GM23248 (cell line): ENCODE measurements at regions not wholly inside any gene's neighbourhood (a gene's known extent, or its start where the extent isn't known, plus 50 kb on each side); places are given as distances from the start of the nearest gene placed in this dataset.

ENCODE experiments used
- DNase-seq: peaks from one replicate; pipeline ENCODE4 v3.0.0-alpha.2; 2015
- H2AFZ ChIP-seq: fragments of 200-600 bp; sonication (generic); 2 replicates; pipeline ENCODE4 v1.6.1; 2016; ENCODE audit warnings: antibody characterized with exemption
- H3F3A ChIP-seq: fragments of 200-600 bp; sonication (generic); 2 replicates; pipeline ENCODE4 v1.6.1; 2016; ENCODE audit warnings: mild to moderate bottlenecking, antibody characterized with exemption, mixed run types; ENCODE audit not compliant: insufficient read depth
- H3K27ac ChIP-seq: fragments of 200-600 bp; sonication (generic); 2 replicates; pipeline ENCODE4 v1.5.1; 2016; ENCODE audit warnings: mild to moderate bottlenecking
- H3K27me3 ChIP-seq: fragments of 200-600 bp; sonication (generic); replicated peaks from 2 replicates; pipeline ENCODE4 v1.6.1; 2016; ENCODE audit warnings: mild to moderate bottlenecking; ENCODE audit not compliant: insufficient read depth
- H3K36me3 ChIP-seq: fragments of 200-600 bp; sonication (generic); 2 replicates; pipeline ENCODE4 v1.6.1; 2016; ENCODE audit warnings: low read depth, mild to moderate bottlenecking
- H3K4me1 ChIP-seq: fragments of 200-600 bp; sonication (generic); 2 replicates; pipeline ENCODE4 v1.6.1; 2016; ENCODE audit warnings: mild to moderate bottlenecking; ENCODE audit not compliant: insufficient read depth
- H3K4me2 ChIP-seq: fragments of 200-600 bp; sonication (generic); one replicate; pipeline ENCODE4 v1.6.1; 2016; ENCODE audit warnings: mild to moderate bottlenecking; ENCODE audit not compliant: unreplicated experiment
- H3K4me3 ChIP-seq: fragments of 200-600 bp; sonication (generic); 2 replicates; pipeline ENCODE4 v1.5.1; 2016; ENCODE audit warnings: mild to moderate bottlenecking
- H3K79me2 ChIP-seq: fragments of 200-600 bp; sonication (generic); 2 replicates; pipeline ENCODE4 v1.6.1; 2016; ENCODE audit warnings: mild to moderate bottlenecking; ENCODE audit not compliant: insufficient read depth
- H3K9ac ChIP-seq: fragments of 200-600 bp; sonication (generic); 2 replicates; pipeline ENCODE4 v1.6.1; 2016; ENCODE audit warnings: mild to moderate bottlenecking
- H3K9me2 ChIP-seq: fragments of 200-600 bp; sonication (generic); 2 replicates; pipeline ENCODE4 v1.6.1; 2016; ENCODE audit warnings: mixed run types, mild to moderate bottlenecking, moderate library complexity; ENCODE audit not compliant: insufficient read depth
- H3K9me3 ChIP-seq: fragments of 200-600 bp; sonication (generic); one replicate; pipeline ENCODE4 v1.6.1; 2017; ENCODE audit warnings: low read depth
- H4K20me1 ChIP-seq: fragments of 200-600 bp; sonication (generic); 2 replicates; pipeline ENCODE4 v1.6.0; 2016; ENCODE audit not compliant: insufficient read depth
- EZH2 ChIP-seq: fragments of 200-600 bp; sonication (generic); IDR thresholded peaks from 2 replicates; pipeline ENCODE4 v1.6.1; 2018; ENCODE audit warnings: antibody characterized with exemption, mild to moderate bottlenecking; ENCODE audit not compliant: insufficient read depth, poor library complexity, severe bottlenecking
- EZH2phosphoT487 ChIP-seq: fragments of 200-600 bp; sonication (generic); IDR thresholded peaks from 2 replicates; pipeline ENCODE4 v1.6.1; 2018; ENCODE audit warnings: antibody characterized with exemption, moderate library complexity, mild to moderate bottlenecking, low read depth; ENCODE audit not compliant: insufficient read depth
- WGBS, 2 experiments: methylation state at CpG; one replicate each; pipeline ENCODE4 v1.1.6; 2015 to 2017; ENCODE audit warnings: low lambda C conversion rate in 2 of 2, low coverage in 1 of 2; ENCODE audit errors: missing lambda C conversion rate in 2 of 2; 5-methylcytosine and 5-hydroxymethylcytosine counted together
- in situ Hi-C: fragments of 300-500 bp; cut with MboI; formaldehyde crosslinking; loops from 2 replicates; pipeline ENCODE4 v1.15.0; 2020

DNA sequence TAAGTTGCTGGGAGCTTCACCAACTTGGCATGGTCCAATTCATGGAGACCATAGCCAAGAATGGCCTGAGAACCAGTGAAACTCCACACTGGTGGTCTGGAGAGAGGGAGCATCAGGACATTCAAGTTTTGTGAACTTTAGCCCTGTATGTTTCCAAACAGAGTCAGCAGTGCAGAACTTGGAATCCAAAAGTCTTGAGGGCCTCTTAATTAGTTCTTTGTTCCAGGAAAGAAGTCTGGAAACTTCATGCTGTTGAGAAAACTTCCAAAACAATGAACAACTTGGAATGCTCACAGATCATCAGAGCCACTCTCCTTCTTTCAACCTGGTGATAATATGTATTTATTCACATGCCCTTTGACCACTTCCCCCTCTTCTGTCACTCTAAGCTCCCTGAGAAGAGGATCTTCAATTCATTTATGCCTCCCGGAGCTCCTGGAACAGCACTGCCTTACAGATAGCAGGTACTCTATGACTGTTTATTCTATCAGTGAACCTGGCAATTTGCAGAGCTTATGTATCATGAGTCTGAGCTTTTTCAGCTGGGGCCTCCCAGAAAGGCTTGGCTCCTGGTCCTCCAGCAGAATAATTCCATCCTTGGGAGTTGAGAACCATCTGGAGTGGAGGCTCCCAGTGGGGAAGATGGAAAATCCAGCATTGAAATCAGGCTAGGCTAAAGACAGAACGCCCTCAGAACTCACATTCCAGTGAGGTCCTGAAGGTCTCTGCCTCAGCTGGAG is 191.4 kb downstream of the KTN1 start:
- 36 to 43% methylated on average over 2 of the region's 2 CpGs for WGBS, 2 experiments
- in situ Hi-C loops, result no loop called here

DNA sequence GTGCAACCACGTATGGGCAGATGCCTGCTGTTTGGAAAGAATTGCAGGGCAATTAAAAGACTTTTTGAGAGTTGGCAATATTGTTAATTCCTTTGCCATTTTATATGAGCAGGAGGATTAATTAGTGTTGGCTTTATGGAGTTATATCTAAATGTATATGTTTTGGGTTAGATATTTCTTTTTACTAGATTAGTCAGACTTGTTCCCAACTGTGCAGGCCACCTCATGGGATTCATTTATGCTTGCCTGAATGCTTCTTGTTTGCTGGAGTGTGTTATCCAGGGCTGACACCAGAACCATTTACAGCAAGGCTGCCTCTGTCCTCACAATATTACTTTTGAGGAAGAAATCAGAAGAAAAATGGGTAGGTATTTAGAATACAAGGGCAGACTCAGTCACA is 192.5 kb downstream of the KTN1 start:
- H3K9me3 ChIP-seq, result no peaks in the 10 kb centered on the region
- H3K4me2 ChIP-seq, result no peak overlapping the region
- no peaks in the 10 kb centered on the region for H3K9me2 ChIP-seq
- H2AFZ ChIP-seq, result no peak overlapping the region
- 26 to 38% methylated on average over 1 of the region's 1 CpG for WGBS, 2 experiments
- H3F3A ChIP-seq, result no peaks in the 10 kb centered on the region
- DNase-seq, result no peak
- no peak overlapping the region for H3K27ac ChIP-seq
- no peaks in the 10 kb centered on the region for H3K4me1 ChIP-seq
- no peaks in the 10 kb centered on the region for H3K79me2 ChIP-seq
- H3K36me3 ChIP-seq, result no peaks in the 10 kb centered on the region
- TF ChIP-seq EZH2phosphoT487 (no peak), EZH2 (no peak)
- H3K27me3 ChIP-seq, result peaks cover 12% of the 10 kb centered on the region; the same call in 1 of the 2 replicates
- no peak overlapping the region for H3K4me3 ChIP-seq
- H3K9ac ChIP-seq, result no peak overlapping the region
- in situ Hi-C loops, result no loop called here
- H4K20me1 ChIP-seq, result no peaks in the 10 kb centered on the region

More for the DNA sequence above, 191.4 kb downstream of the KTN1 start:
- Histone ChIP-seq H3F3A (no peaks in the 10 kb centered on the region), H3K4me3 (no peak overlapping the region), H3K9me3 (no peaks in the 10 kb centered on the region), H3K4me2 (no peak overlapping the region), H3K9ac (no peak overlapping the region), H3K4me1 (no peaks in the 10 kb centered on the region), H2AFZ (no peak overlapping the region), H3K9me2 (no peaks in the 10 kb centered on the region), H4K20me1 (no peaks in the 10 kb centered on the region), H3K36me3 (no peaks in the 10 kb centered on the region), H3K79me2 (no peaks in the 10 kb centered on the region), H3K27me3 (peaks cover 12% of the 10 kb centered on the region; the same call in 1 of the 2 replicates), H3K27ac (no peak overlapping the region)
- no peak for DNase-seq
- no peak for TF ChIP-seq EZH2
- no peak for TF ChIP-seq EZH2phosphoT487

DNA sequence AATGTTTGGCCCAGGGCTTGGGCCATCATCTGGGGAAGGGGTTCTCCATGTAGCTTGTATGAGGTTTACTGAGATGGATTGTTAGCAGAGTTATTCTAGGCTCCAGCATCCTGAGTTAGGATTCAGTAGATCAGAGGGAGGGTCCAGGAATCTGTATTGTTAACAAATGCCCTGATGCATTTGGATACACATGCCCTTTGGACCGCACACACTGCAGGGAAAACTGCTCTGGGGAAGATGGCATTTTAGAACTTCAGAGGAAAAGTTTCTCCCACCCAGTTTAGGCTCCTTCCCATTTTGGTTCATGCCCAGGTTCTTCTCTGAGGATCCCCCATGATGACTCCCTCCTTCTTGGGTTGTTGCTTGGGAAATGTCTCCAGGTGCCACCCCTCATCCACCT is 193.3 kb downstream of the KTN1 start:
- 73 to 86% methylated on average over 1 of the region's 1 CpG for WGBS, 2 experiments

DNA sequence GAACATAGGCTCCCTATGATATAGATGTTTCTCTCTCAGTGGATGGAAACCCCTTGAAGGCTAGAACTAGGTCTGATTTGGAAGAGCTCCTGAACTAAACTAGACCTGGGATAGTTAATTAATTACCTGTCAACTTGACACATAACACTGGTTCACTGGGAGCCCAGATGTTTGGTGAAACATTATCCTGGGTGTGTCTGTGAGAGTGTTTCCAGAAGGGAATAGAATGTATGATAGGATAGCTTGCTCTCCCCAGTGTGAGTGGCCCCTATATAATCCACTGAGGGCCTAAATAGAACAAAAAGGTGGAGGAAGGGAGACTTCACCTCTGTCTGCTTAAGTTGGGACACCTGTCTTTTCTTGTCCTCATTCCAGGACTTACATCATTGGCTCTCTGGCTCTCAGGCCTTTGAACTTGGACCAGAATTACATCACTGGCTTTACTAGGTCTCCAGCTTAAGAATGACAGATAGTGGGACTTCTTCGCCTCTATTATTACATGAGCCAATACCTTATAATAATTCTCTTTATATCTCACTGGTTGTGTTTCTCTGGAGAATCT is 194.1 kb downstream of the KTN1 start:
- 82 to 88% methylated on average over 1 of the region's 1 CpG for WGBS, 2 experiments
- DNase-seq, result no peak
- TF ChIP-seq EZH2phosphoT487 (no peak), EZH2 (no peak)
- no peaks in the 10 kb centered on the region for H3K4me1 ChIP-seq
- H3F3A ChIP-seq, result no peaks in the 10 kb centered on the region
- H3K27me3 ChIP-seq, result peaks cover 10% of the 10 kb centered on the region; the same call in 1 of the 2 replicates
- no peak overlapping the region for H3K27ac ChIP-seq
- no peaks in the 10 kb centered on the region for H3K9me2 ChIP-seq
- no peak overlapping the region for H3K9ac ChIP-seq
- no peaks in the 10 kb centered on the region for H3K36me3 ChIP-seq
- no peaks in the 10 kb centered on the region for H4K20me1 ChIP-seq
- H3K79me2 ChIP-seq, result no peaks in the 10 kb centered on the region
- H3K4me2 ChIP-seq, result no peak overlapping the region
- no peak overlapping the region for H3K4me3 ChIP-seq
- in situ Hi-C loops, result no loop called here
- H3K9me3 ChIP-seq, result no peaks in the 10 kb centered on the region
- H2AFZ ChIP-seq, result no peak overlapping the region

More for the DNA sequence above, 193.3 kb downstream of the KTN1 start:
- no peak overlapping the region for H3K4me2 ChIP-seq
- H3K27ac ChIP-seq, result no peak overlapping the region
- TF ChIP-seq EZH2phosphoT487, result no peak
- no peaks in the 10 kb centered on the region for H4K20me1 ChIP-seq
- peaks cover 12% of the 10 kb centered on the region; the same call in 1 of the 2 replicates for H3K27me3 ChIP-seq
- no peak overlapping the region for H3K4me3 ChIP-seq
- no peaks in the 10 kb centered on the region for H3K9me2 ChIP-seq
- H3F3A ChIP-seq, result no peaks in the 10 kb centered on the region
- no peaks in the 10 kb centered on the region for H3K4me1 ChIP-seq
- no peaks in the 10 kb centered on the region for H3K9me3 ChIP-seq
- H2AFZ ChIP-seq, result no peak overlapping the region
- in situ Hi-C loops, result no loop called here
- H3K36me3 ChIP-seq, result no peaks in the 10 kb centered on the region
- H3K9ac ChIP-seq, result no peak overlapping the region
- DNase-seq, result no peak
- no peaks in the 10 kb centered on the region for H3K79me2 ChIP-seq
